ENCODE measurements at regions not wholly inside any gene's neighbourhood (a gene's known extent, or its start where the extent isn't known, plus 50 kb on each side); places are given as distances from the start of the nearest gene placed in this dataset.
A peak's percentile ranks its signal among the peaks of the same experiment; 100 is the strongest.

DNA sequence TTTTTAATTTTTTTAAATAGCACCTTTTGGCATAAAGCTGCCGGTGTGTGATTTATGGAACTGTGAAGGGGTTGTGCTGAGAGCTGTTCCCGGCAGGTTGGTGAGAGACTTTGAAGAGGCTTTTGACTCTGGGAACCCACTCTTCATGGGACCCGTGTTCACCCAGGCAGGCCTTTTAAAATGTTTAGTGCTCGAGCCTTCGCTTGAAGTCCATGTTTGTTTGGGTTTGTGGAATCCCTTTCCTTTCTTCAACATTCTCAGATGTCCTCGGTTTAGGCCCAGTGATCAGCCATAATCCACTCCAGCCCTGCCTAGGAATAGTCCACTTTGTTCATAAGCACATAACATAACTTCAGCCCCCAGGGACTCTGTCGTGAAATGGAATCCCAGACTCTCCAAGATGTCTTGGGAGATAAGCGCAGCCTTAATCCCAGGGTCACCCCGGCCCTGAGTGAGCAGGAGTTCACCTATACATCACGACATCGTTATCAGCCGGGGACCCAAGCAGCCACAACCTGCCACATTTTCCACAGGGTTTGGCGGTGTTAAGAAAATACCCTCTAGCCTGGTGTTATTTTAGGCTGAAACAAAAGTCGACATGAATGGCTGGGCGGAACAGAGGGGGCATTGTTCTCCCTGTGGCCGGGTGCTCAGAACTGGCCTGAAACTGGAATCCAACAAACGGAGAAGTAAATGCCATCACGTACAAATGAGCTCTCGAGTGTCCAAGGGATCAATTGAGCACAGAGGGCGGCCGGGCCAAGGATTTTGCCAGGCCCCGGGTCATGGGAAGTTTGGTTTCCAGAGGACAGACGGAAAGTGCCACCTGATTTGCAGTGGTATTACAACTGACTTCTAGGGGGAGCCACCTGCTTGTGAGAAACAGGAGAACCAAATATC lies 145.7 kb upstream of the IRX3 start:
- DNase-seq: peak; percentile 27

- peak; percentile 77 for DNase-seq
These were observed 144.7 kb upstream of the IRX3 start for GRCh38 chr16:54431041-54431996.

DNA sequence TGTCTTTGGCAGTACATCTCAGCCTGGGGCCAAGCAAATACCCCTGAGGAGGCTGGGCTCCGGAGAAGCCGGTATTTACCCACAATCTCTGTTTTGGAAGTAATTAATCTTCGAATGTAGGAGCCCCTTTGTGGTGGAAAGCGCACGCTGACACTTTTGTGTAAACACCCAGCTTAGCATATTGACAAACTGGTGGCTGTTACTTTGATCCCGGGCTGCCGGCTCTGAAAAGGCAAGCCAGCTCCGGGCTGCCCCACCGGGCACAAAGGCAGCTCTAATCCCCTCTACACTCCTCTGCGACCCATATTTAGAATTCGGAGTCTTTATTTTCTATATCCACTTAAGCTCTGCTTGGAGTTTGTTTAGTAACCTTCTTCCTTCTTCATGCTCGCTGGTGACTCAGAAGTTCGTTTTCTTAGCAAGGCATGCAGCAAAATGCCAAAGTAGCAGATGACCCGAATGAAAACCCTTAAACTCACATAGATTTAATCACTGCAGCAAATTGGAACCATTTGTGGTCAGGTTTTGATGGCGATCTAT lies 144.0 kb upstream of the IRX3 start:
- peak; percentile 84 for DNase-seq

DNA sequence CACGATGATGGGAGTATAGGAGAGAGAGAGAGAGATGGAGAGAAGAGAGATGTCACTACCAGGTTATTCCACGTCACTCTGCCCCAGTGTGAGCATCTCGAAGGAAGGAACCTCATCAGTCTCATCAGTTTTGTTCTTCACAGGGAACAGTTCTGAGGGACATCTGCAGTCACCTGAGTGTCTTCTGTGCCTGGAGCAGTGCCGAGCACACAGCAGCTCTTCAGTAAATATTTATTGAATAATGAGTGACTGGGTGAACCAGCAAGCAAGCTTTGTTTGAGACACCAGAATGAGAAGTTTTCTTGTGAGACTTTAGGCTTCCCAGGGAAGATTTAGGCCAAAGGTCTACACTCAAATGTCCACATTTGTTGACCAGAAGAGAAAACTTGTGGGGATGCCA lies 142.4 kb upstream of the IRX3 start:
- DNase-seq: no peak

DNA sequence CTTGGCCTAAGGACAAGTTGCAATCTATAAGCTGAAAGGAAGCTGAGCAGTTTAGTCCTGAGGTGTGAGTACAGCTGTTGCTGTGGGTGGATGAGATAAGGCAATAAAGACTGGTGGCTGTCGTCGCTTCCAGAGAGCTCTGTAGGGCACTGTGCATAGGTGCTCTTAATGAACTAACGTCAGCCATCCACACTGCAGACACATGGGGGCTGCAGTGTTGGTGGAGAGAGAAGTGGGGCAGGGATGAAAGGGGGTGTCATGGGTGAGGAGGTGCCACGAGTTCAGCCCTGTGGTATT lies 139.9 kb upstream of the IRX3 start:
- DNase-seq: no peak

GRCh38 chr16:54425681-54426552 lies 139.3 kb upstream of the IRX3 start:
- no peak for DNase-seq

DNA sequence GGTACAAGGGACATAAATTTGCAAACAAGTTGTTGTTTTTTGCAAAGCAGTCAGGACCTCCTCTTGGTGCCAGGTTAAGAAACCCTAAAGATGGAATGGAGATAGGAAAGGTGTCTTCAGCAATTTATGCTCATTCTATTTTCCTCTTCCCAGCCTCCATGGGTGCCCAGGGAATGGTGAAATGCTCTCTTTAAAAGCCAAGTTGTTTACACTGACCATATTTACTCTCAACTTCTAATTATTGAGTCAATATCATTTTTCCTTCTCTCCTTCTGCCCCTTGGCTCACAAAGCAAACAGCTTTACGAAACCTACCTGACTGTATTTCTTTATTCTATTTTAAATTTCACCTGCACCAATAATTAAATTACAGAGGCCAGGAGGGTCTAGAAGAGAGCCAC lies 138.5 kb upstream of the IRX3 start:
- no peak for DNase-seq

DNA sequence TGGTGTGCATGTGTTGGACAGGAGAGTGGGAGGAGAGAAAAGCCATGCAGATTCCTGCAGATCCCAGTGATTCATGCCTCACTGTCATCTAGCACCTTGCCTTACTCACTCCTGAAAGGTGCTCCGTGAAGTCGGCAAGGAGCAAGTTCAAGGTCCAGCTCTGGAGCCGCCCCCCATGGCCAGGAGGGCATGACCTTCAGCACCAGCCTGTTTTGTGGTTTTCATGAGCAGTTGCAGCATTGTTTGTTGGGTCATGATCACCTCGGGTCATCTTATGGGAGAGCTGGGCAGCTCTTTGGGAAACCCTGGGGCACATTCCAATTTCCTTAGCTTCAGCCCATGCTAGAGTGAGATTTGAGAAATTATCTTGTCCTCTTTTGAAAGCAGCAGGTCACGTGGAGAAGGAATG lies 137.5 kb upstream of the IRX3 start:
- DNase-seq: no peak

GRCh38 chr16:54422569-54422978 lies 136.0 kb upstream of the IRX3 start:
- no peak for DNase-seq

DNA sequence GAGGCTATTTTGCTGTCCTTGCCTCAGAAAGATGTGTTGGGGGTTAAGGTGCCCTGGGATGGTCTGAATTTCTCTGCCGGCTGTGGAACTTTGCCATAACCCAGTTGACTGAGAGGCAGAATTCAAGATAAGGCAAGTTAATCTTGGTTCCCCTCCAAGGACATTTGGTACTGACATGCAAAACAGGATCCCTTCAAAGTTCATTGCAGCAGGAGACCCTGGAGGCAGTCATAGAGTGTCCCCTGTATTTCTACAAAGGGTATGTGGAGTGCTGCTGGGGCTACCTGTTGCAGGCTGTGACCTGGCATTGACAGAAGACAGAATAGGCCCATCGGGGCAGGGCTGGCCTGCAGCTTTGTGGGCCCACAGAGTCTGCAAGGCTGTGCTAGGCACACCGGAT lies 135.6 kb upstream of the IRX3 start:
- DNase-seq: no peak

- DNase-seq: no peak
These were observed 134.6 kb upstream of the IRX3 start for GRCh38 chr16:54421220-54421619.

DNA sequence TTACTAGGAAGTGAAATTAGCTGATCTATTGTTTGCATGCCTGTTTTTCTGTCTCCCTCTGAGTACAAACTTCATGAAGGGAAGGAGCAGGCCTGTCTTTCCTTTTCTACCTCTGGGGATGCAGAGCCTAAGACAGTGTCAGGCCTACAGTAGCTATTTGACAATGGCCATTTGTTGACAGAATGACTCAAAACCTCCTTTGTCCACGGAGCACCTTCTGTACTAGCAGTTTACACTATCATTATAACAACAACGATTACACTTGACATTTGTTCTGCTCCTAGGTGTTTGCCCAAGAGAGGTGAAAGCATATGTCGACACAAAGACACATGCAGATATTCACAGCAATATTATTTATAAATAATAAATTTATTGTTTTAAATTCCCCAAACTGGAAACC lies 132.3 kb upstream of the IRX3 start:
- no peak for DNase-seq

DNA sequence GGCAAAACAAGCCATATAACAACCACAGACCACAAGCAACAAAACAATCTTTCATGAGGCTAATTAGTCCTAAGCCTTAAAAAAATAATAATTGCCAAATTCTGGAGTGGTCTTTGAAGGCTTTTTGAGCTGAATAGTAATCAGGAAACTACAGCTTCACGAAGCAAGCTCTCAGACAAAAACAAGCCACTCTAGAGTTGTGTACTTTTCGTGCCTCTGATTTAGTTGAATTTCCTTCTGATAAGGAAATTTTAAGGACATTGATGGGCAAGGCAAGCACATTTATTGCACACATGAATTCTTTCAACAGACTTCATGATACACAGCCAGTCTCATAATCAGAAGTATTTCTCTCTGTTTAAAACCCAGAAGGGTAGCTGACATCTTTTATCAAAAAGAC lies 130.8 kb upstream of the IRX3 start:
- no peak for DNase-seq

- DNase-seq: no peak
These were observed 128.1 kb upstream of the IRX3 start for GRCh38 chr16:54414671-54415070.

DNA sequence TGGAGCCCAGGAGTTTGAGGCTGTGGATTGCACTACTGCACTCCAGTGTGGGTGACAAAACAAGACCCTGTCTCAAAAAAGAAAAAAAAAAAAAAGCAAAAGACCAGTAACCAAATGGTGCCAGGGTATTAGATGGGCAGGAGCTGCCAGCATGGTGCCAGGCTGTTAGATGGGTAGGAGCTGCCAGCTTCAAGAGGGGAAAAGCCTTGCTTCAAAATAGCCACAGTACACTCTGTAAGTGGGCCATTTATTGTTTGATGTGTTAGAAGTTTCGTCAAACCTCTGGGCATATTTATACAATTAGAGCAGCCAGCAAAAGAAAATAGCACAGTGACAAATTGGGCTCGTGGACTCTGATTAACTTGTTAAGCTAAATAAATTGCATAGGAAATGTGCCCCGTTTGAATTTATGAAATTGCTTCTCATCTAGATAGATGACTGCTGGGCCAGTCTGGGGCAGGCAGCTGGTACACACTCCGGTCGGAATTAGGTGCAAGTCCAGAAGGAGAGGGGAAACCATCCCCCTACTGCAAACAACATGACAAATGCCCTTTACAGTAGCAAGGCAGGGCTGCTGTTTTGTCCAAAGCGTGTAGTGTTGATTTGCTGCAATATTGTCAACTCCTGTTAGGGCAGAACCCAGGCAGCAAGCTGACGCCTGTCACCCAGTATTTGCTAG lies 126.3 kb upstream of the IRX3 start:
- DNase-seq: no peak

DNA sequence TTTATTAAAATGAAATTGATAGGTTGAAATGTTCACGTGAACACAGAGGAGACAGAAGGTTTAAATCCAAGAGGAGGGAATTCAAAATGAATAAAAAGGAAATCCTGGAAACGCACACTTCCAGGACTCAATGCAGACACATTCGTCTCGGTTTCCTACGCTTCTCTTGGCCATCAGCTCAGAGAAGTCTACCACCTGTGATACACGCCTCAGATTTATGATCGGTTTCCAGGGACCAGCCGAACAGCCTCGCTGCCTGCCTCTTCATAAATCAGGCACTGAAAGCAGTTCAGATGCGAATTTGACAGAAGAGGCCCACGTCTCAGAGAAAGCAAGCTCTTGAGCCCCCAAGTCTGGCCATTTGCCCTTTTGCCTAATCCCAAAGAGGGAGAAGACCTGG lies 125.5 kb upstream of the IRX3 start:
- DNase-seq: no peak

GRCh38 chr16:54411544-54411943 lies 125.0 kb upstream of the IRX3 start:
- DNase-seq: no peak

DNA sequence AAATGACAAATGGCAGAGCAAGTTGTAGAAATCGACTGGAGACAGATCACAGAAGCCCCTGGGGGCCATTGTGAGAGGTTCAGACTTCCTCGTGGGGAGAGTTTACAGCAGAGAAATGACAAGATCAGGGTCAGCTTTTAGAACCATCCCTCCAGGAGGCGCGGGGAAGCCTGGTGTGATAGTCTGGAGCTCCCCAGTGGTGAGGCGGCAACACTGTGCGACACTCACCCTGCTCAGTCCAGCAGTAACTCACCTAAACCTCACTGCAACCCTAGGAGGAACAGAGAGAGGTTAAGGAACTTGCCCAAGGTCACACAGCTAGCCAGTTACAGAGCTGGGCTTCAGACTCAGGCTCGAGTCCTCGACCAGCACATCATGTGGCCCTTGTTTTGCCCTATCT lies 123.4 kb upstream of the IRX3 start:
- no peak for DNase-seq

- DNase-seq: peak; percentile 78
These were observed 121.0 kb upstream of the IRX3 start for GRCh38 chr16:54407596-54407995.

GRCh38 chr16:54405478-54405877 lies 118.9 kb upstream of the IRX3 start:
- no peak for DNase-seq

GRCh38 chr16:54403580-54403979 lies 117.0 kb upstream of the IRX3 start:
- DNase-seq: no peak

GRCh38 chr16:54402873-54403272 lies 116.3 kb upstream of the IRX3 start:
- DNase-seq: no peak

Measured in fibroblast of skin of right quadriceps (primary cell).